ENCODE measurements at regions not wholly inside any gene's neighbourhood (a gene's known extent, or its start where the extent isn't known, plus 50 kb on each side); places are given as distances from the start of the nearest gene placed in this dataset.

- POLR2A ChIA-PET, result no interaction called here
- CTCF ChIA-PET, result no interaction called here
- DNase-seq (ENCODE audit: extremely low spot score), result no peak
- TF ChIP-seq CTCF (IDR thresholded peaks at IDR 0.05; ENCODE audit: control extremely low read depth, extremely low read depth, low read depth, missing control alignments), result no peak
These were observed 67.5 kb upstream of the SORCS1 start for GRCh38 chr10:107232013-107232412.

- CTCF ChIA-PET, result no interaction called here
- TF ChIP-seq CTCF (IDR thresholded peaks at IDR 0.05; ENCODE audit: control extremely low read depth, extremely low read depth, low read depth, missing control alignments), result no peak
- POLR2A ChIA-PET, result no interaction called here
- no peak for DNase-seq (ENCODE audit: extremely low spot score)
These were observed 66.4 kb upstream of the SORCS1 start for GRCh38 chr10:107230887-107231286.

- POLR2A ChIA-PET, result no interaction called here
- DNase-seq (ENCODE audit: extremely low spot score), result no peak
- TF ChIP-seq CTCF (IDR thresholded peaks at IDR 0.05; ENCODE audit: control extremely low read depth, extremely low read depth, low read depth, missing control alignments), result no peak
- CTCF ChIA-PET, result no interaction called here
These were observed 51.2 kb upstream of the SORCS1 start for GRCh38 chr10:107215681-107216080.

All from GM10248 (cell line).